ENCODE measurements at regions not wholly inside any gene's neighbourhood (a gene's known extent, or its start where the extent isn't known, plus 50 kb on each side); places are given as distances from the start of the nearest gene placed in this dataset.

DNA sequence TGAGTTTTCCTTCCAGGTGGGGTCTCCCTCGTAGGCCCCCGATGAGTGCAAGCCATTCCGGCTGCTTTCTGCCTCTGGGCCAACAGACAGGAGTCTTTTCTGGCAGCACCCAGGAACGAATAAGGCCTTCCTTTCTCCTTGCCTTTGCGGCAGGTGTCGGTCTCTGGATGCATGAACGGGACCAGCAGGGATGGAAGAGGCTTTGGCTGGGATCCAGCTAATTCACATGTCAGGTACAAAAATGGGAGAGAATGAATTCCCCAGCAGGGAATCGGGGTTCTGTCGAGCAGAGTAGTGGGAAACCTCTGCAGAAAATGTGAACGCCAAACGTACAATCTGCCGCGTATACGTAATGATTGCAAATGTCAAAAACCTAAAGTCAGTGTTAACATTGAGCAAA, 146.1 kb upstream of the TBL1X start:
- H3K4me3 ChIP-seq (ENCODE audit: low read depth in 1 of 2, low read length in 1 of 2): no peak overlapping the region
- no peaks in the 10 kb centered on the region for H3K9me3 ChIP-seq
- TF ChIP-seq, protein P1, sequence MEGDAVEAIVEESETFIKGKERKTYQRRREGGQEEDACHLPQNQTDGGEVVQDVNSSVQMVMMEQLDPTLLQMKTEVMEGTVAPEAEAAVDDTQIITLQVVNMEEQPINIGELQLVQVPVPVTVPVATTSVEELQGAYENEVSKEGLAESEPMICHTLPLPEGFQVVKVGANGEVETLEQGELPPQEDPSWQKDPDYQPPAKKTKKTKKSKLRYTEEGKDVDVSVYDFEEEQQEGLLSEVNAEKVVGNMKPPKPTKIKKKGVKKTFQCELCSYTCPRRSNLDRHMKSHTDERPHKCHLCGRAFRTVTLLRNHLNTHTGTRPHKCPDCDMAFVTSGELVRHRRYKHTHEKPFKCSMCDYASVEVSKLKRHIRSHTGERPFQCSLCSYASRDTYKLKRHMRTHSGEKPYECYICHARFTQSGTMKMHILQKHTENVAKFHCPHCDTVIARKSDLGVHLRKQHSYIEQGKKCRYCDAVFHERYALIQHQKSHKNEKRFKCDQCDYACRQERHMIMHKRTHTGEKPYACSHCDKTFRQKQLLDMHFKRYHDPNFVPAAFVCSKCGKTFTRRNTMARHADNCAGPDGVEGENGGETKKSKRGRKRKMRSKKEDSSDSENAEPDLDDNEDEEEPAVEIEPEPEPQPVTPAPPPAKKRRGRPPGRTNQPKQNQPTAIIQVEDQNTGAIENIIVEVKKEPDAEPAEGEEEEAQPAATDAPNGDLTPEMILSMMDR (IDR thresholded peaks at IDR 0.05): no peak
- H3K4me1 ChIP-seq (ENCODE audit: control insufficient read depth in 1 of 2, insufficient read depth in 1 of 2, low read depth in 1 of 2, low read length in 1 of 2): peaks cover 24 to 28% of the 10 kb centered on the region in 2 experiments
- no peaks in the 10 kb centered on the region for H3K36me3 ChIP-seq
- H3K27ac ChIP-seq: no peak overlapping the region
- no peaks in the 10 kb centered on the region for H3K27me3 ChIP-seq

DNA sequence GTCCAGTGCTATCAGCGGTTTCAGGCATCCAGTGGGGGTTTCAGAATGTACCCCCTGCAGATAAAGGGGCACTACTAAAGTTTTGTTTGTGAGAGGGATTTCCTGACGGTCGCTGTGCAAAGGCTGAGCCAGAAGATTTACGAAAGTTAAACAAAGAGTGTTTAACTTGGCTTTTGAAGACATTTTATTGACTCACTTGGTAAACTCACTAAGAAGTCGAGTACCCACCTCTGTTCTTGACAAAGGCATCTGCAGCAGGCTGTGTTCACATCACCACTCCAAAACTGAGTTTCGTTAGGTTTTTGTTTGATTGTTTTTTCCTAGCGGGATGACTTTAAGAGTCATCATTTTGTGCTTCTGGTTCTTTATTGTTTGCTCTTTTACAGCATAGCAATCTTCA, 143.9 kb upstream of the TBL1X start:
- Histone ChIP-seq H3K27ac (no peak overlapping the region), H3K9me3 (no peaks in the 10 kb centered on the region), H3K36me3 (no peaks in the 10 kb centered on the region), H3K27me3 (no peaks in the 10 kb centered on the region), H3K4me3 (ENCODE audit: low read depth in 1 of 2, low read length in 1 of 2) (no peak overlapping the region), H3K4me1 (ENCODE audit: control insufficient read depth in 1 of 2, insufficient read depth in 1 of 2, low read depth in 1 of 2, low read length in 1 of 2) (peaks cover 20 to 23% of the 10 kb centered on the region in 2 experiments)
- TF ChIP-seq, protein P1 (IDR thresholded peaks at IDR 0.05): no peak

DNA sequence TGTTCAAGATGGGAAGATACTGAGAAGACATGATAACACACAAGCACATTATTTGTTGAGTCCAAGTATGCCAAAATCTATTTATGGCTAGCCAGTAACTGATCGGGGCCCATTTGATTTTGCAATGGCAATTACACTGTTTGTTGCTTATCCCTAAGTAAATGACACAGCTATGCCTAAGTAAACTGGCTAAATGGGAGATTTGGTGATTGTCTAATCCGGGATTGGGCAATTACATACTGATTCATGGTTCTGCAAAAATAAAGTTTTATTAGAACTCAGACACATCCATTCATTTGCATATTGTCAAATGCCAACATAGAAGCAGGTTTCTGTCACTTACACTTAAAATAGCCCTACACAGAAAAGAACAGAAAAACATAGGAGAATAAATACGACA, 140.2 kb upstream of the TBL1X start:
- Histone ChIP-seq H3K36me3 (no peaks in the 10 kb centered on the region), H3K9me3 (no peaks in the 10 kb centered on the region), H3K4me1 (ENCODE audit: control insufficient read depth in 1 of 2, insufficient read depth in 1 of 2, low read depth in 1 of 2, low read length in 1 of 2) (no peaks in the 10 kb centered on the region), H3K27me3 (no peaks in the 10 kb centered on the region), H3K27ac (no peak overlapping the region), H3K4me3 (ENCODE audit: low read depth in 1 of 2, low read length in 1 of 2) (no peak overlapping the region)
- TF ChIP-seq, protein P1 (IDR thresholded peaks at IDR 0.05): no peak

DNA sequence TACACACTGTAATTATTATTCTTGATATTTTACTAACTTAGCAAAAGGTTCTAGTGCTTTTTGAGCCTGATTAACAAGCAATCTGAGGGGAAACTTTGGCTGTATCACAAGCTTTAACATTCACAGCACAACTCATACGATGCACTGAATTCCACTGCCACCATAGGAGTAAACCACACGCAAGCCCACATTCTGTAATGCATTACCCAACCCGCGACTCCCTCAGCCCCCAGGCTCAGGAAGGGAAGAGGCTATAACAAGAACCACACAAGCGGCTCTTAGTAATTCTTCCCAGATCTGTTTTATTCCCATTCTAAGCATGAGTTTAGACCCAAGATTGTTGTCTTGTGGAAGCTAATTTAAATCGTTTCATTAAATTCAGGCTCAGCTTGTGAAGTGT, 138.5 kb upstream of the TBL1X start:
- no peaks in the 10 kb centered on the region for H3K36me3 ChIP-seq
- no peaks in the 10 kb centered on the region for H3K27me3 ChIP-seq
- H3K9me3 ChIP-seq: no peaks in the 10 kb centered on the region
- no peak overlapping the region for H3K27ac ChIP-seq
- no peak overlapping the region for H3K4me3 ChIP-seq (ENCODE audit: low read depth in 1 of 2, low read length in 1 of 2)
- TF ChIP-seq, protein P1 (IDR thresholded peaks at IDR 0.05): no peak
- no peaks in the 10 kb centered on the region for H3K4me1 ChIP-seq (ENCODE audit: control insufficient read depth in 1 of 2, insufficient read depth in 1 of 2, low read depth in 1 of 2, low read length in 1 of 2)

DNA sequence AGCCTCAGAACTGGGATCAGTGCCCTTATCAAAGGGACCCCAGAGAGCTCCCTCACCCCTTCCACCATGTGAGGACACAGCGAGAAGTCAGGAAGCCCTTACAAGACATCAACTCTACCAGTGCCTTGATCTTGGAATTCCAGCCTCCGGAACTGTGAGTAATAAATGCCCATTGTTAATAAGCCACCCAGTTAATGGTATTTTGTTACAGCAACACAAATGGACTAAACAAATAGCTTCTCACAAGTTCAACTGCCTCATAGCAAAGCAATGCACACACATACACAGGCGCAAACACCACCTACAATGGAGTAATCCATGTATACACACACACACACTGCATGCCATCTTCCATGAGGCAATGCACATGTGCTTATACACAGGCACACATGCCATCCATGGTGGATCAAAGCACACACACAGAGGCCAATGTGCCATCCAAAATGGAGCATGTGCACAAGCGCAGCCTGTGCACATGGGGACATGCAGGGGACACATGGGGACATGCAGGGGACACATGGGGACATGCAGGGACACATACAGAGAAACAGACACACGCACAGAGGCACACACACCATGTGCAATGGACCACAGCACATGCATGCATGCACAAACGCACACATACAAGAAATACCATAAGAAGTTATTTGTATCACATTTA, 137.6 kb upstream of the TBL1X start:
- Histone ChIP-seq H3K4me3 (ENCODE audit: low read depth in 1 of 2, low read length in 1 of 2) (no peak overlapping the region), H3K4me1 (ENCODE audit: control insufficient read depth in 1 of 2, insufficient read depth in 1 of 2, low read depth in 1 of 2, low read length in 1 of 2) (no peaks in the 10 kb centered on the region), H3K27ac (no peak overlapping the region), H3K9me3 (no peaks in the 10 kb centered on the region), H3K27me3 (no peaks in the 10 kb centered on the region), H3K36me3 (no peaks in the 10 kb centered on the region)
- TF ChIP-seq, protein P1 (IDR thresholded peaks at IDR 0.05): no peak

Data from neutrophil (primary cell).